T47D (cell line): ENCODE measurements at regions not wholly inside any gene's neighbourhood (a gene's known extent, or its start where the extent isn't known, plus 50 kb on each side); places are given as distances from the start of the nearest gene placed in this dataset.

ENCODE experiments used
- DNase-seq, 2 experiments: peaks; one replicate each; pipeline versions ENCODE4 v3.0.0 to v3.0.0-alpha.2; 2011 to 2012; ENCODE audit warnings: low read depth in 1 of 2, low spot score in 1 of 2
- JUND ChIP-seq: IDR thresholded peaks from 2 replicates; pipeline ENCODE4 v1.6.1; 2012; ENCODE audit warnings: low read depth
- in situ Hi-C: cut with HindIII; loops from 2 replicates; pipeline ENCODE4 v1.10.0; 2016; ENCODE audit warnings: low sequenced_read_pairs, low pct_unique_long_range_greater_than_20kb

GRCh38 chr2:136439064-136439676 is 321.2 kb upstream of the CXCR4 start:
- in situ Hi-C loops: no loop called here
- DNase-seq: no peak
- TF ChIP-seq JUND: no peak

GRCh38 chr2:136437461-136437860 is 319.5 kb upstream of the CXCR4 start:
- no peak for TF ChIP-seq JUND
- no peak for DNase-seq
- in situ Hi-C loops: no loop called here

- in situ Hi-C loops: no loop called here
- DNase-seq: no peak
- TF ChIP-seq JUND: no peak
These were observed 319.0 kb upstream of the CXCR4 start for GRCh38 chr2:136436936-136437335.

- TF ChIP-seq JUND: no peak
- in situ Hi-C loops: no loop called here
- no peak for DNase-seq
These were observed 316.3 kb upstream of the CXCR4 start for GRCh38 chr2:136434251-136434715.

GRCh38 chr2:136433261-136433660 is 315.3 kb upstream of the CXCR4 start:
- no peak for DNase-seq
- no peak for TF ChIP-seq JUND
- in situ Hi-C loops: no loop called here

- TF ChIP-seq JUND: no peak
- DNase-seq: no peak
- in situ Hi-C loops: no loop called here
These were observed 306.2 kb upstream of the CXCR4 start for GRCh38 chr2:136424112-136424511.

- in situ Hi-C loops: no loop called here
- peak; percentile 30 to 60 for DNase-seq
- no peak for TF ChIP-seq JUND
These were observed 305.6 kb upstream of the CXCR4 start for GRCh38 chr2:136423516-136423996.

- no peak for DNase-seq
- in situ Hi-C loops: no loop called here
- TF ChIP-seq JUND: no peak
These were observed 304.6 kb upstream of the CXCR4 start for GRCh38 chr2:136422512-136422911.

- no peak for TF ChIP-seq JUND
- no peak for DNase-seq
- in situ Hi-C loops: no loop called here
These were observed 302.4 kb upstream of the CXCR4 start for GRCh38 chr2:136420346-136420745.

- in situ Hi-C loops: no loop called here
- DNase-seq: no peak
- TF ChIP-seq JUND: no peak
These were observed 294.0 kb upstream of the CXCR4 start for GRCh38 chr2:136411946-136412345.

GRCh38 chr2:136410673-136411072 is 292.7 kb upstream of the CXCR4 start:
- in situ Hi-C loops: no loop called here
- no peak for TF ChIP-seq JUND
- no peak for DNase-seq

GRCh38 chr2:136408795-136409194 is 290.8 kb upstream of the CXCR4 start:
- DNase-seq: no peak
- TF ChIP-seq JUND: no peak
- in situ Hi-C loops: no loop called here

- DNase-seq: no peak
- in situ Hi-C loops: no loop called here
- no peak for TF ChIP-seq JUND
These were observed 290.0 kb upstream of the CXCR4 start for GRCh38 chr2:136407952-136408318.
